Adrenal gland (tissue), 5 donors: ENCODE measurements at regions not wholly inside any gene's neighbourhood (a gene's known extent, or its start where the extent isn't known, plus 50 kb on each side); places are given as distances from the start of the nearest gene placed in this dataset.

ENCODE experiments used
- CTCF ChIP-seq, 6 experiments: fragments of 450-650 bp in 4 of 6; fragments of 200-600 bp in 2 of 6; sonication (generic) in 1 of 6; IDR thresholded peaks; 1 replicate in 5 of 6; 2 replicates in 1 of 6; pipeline versions ENCODE4 v1.5.1 to v1.8.0; 2016 to 2021; ENCODE audit warnings: antibody characterized with exemption in 6 of 6, mild to moderate bottlenecking in 2 of 6, moderate library complexity in 1 of 6
- POLR2A ChIP-seq, 2 donors: fragments of 450-650 bp; IDR thresholded peaks; one replicate each; pipeline ENCODE4 v1.6.1; 2017; ENCODE audit warnings: antibody characterized with exemption in 2 of 2, mild to moderate bottlenecking in 2 of 2, moderate library complexity in 1 of 2
- donor health status: DM: no; HTN: no; CAD: no.

- TF ChIP-seq CTCF (IDR thresholded peaks at IDR 0.05) (no peak), POLR2A (IDR thresholded peaks at IDR 0.05) (no peak)
Measured at GRCh38 chr1:55877437-55878232, 662.5 kb upstream of the USP24 start.
